ENCODE measurements at regions not wholly inside any gene's neighbourhood (a gene's known extent, or its start where the extent isn't known, plus 50 kb on each side); places are given as distances from the start of the nearest gene placed in this dataset.

- Histone ChIP-seq H3K27ac (ENCODE audit: low read depth, low read length) (no peak overlapping the region), H3K4me3 (ENCODE audit: insufficient read depth, low read length) (no peak overlapping the region), H2AFZ (ENCODE audit: low read length) (no peak overlapping the region), H3K4me1 (ENCODE audit: insufficient read depth, low read length) (no peaks in the 10 kb centered on the region), H3K36me3 (ENCODE audit: insufficient read depth, low read length) (no peaks in the 10 kb centered on the region), H3K79me2 (ENCODE audit: insufficient read depth, low read length) (no peaks in the 10 kb centered on the region), H3K4me2 (ENCODE audit: insufficient read depth, low read length) (no peak overlapping the region), H3K27me3 (ENCODE audit: insufficient read depth, low read length) (no peaks in the 10 kb centered on the region), H4K20me1 (ENCODE audit: insufficient read depth, low read length) (no peaks in the 10 kb centered on the region), H3K9me3 (ENCODE audit: low read depth, low read length) (no peaks in the 10 kb centered on the region)
- DNase-seq (ENCODE audit: insufficient read length, low spot score, missing footprints) = no peak
- no peak for TF ChIP-seq CTCF (IDR thresholded peaks at IDR 0.05; ENCODE audit: extremely low read depth, low read depth, low read length)
These were observed 579.9 kb upstream of the B3GALT2 start for GRCh38 chr1:193766329-193766728.

- peak; percentile 35 for DNase-seq (ENCODE audit: insufficient read length, low spot score, missing footprints)
- no peaks in the 10 kb centered on the region for H3K36me3 ChIP-seq (ENCODE audit: insufficient read depth, low read length)
- no peaks in the 10 kb centered on the region for H3K27me3 ChIP-seq (ENCODE audit: insufficient read depth, low read length)
- H3K4me3 ChIP-seq (ENCODE audit: insufficient read depth, low read length) = no peak overlapping the region
- H3K79me2 ChIP-seq (ENCODE audit: insufficient read depth, low read length) = no peaks in the 10 kb centered on the region
- H3K9me3 ChIP-seq (ENCODE audit: low read depth, low read length) = no peaks in the 10 kb centered on the region
- no peak overlapping the region for H2AFZ ChIP-seq (ENCODE audit: low read length)
- TF ChIP-seq CTCF (IDR thresholded peaks at IDR 0.05; ENCODE audit: extremely low read depth, low read depth, low read length) = no peak
- no peaks in the 10 kb centered on the region for H4K20me1 ChIP-seq (ENCODE audit: insufficient read depth, low read length)
- H3K4me2 ChIP-seq (ENCODE audit: insufficient read depth, low read length) = no peak overlapping the region
- no peaks in the 10 kb centered on the region for H3K4me1 ChIP-seq (ENCODE audit: insufficient read depth, low read length)
- no peak overlapping the region for H3K27ac ChIP-seq (ENCODE audit: low read depth, low read length)
These were observed 576.9 kb upstream of the B3GALT2 start for GRCh38 chr1:193763266-193763665.

- no peaks in the 10 kb centered on the region for H3K36me3 ChIP-seq (ENCODE audit: insufficient read depth, low read length)
These were observed 575.8 kb upstream of the B3GALT2 start for GRCh38 chr1:193762236-193762635.

GRCh38 chr1:193755441-193755840 is 569.0 kb upstream of the B3GALT2 start:
- no peak for DNase-seq (ENCODE audit: insufficient read length, low spot score, missing footprints)
- no peak for TF ChIP-seq CTCF (IDR thresholded peaks at IDR 0.05; ENCODE audit: extremely low read depth, low read depth, low read length)
- Histone ChIP-seq H3K27me3 (ENCODE audit: insufficient read depth, low read length) (no peaks in the 10 kb centered on the region), H2AFZ (ENCODE audit: low read length) (no peak overlapping the region), H3K4me1 (ENCODE audit: insufficient read depth, low read length) (no peaks in the 10 kb centered on the region), H3K79me2 (ENCODE audit: insufficient read depth, low read length) (no peaks in the 10 kb centered on the region), H3K9me3 (ENCODE audit: low read depth, low read length) (no peaks in the 10 kb centered on the region), H3K27ac (ENCODE audit: low read depth, low read length) (no peak overlapping the region), H3K4me2 (ENCODE audit: insufficient read depth, low read length) (no peak overlapping the region), H3K4me3 (ENCODE audit: insufficient read depth, low read length) (no peak overlapping the region), H3K36me3 (ENCODE audit: insufficient read depth, low read length) (no peaks in the 10 kb centered on the region), H4K20me1 (ENCODE audit: insufficient read depth, low read length) (no peaks in the 10 kb centered on the region)

More at GRCh38 chr1:193762236-193762635, 575.8 kb upstream of the B3GALT2 start:
- DNase-seq (ENCODE audit: insufficient read length, low spot score, missing footprints) = no peak
- no peaks in the 10 kb centered on the region for H3K4me1 ChIP-seq (ENCODE audit: insufficient read depth, low read length)
- no peak overlapping the region for H3K27ac ChIP-seq (ENCODE audit: low read depth, low read length)
- no peaks in the 10 kb centered on the region for H3K27me3 ChIP-seq (ENCODE audit: insufficient read depth, low read length)
- no peak overlapping the region for H3K4me3 ChIP-seq (ENCODE audit: insufficient read depth, low read length)
- H3K9me3 ChIP-seq (ENCODE audit: low read depth, low read length) = no peaks in the 10 kb centered on the region
- no peaks in the 10 kb centered on the region for H3K79me2 ChIP-seq (ENCODE audit: insufficient read depth, low read length)
- H4K20me1 ChIP-seq (ENCODE audit: insufficient read depth, low read length) = no peaks in the 10 kb centered on the region
- H3K4me2 ChIP-seq (ENCODE audit: insufficient read depth, low read length) = no peak overlapping the region
- no peak for TF ChIP-seq CTCF (IDR thresholded peaks at IDR 0.05; ENCODE audit: extremely low read depth, low read depth, low read length)
- no peak overlapping the region for H2AFZ ChIP-seq (ENCODE audit: low read length)

Data from osteoblast (primary cell).